ENCODE measurements at regions not wholly inside any gene's neighbourhood (a gene's known extent, or its start where the extent isn't known, plus 50 kb on each side); places are given as distances from the start of the nearest gene placed in this dataset.

- no peak for TF ChIP-seq CTCF (IDR thresholded peaks at IDR 0.05)
- no peak for TF ChIP-seq POLR2AphosphoS5 (IDR thresholded peaks at IDR 0.05; ENCODE audit: insufficient read depth in 1 of 2, low read depth in 1 of 2)
These were observed 117.0 kb upstream of the GHR start for GRCh38 chr5:42306287-42306686.

Data from vagina (tissue), 2 donors.